ENCODE measurements at regions not wholly inside any gene's neighbourhood (a gene's known extent, or its start where the extent isn't known, plus 50 kb on each side); places are given as distances from the start of the nearest gene placed in this dataset.

DNA sequence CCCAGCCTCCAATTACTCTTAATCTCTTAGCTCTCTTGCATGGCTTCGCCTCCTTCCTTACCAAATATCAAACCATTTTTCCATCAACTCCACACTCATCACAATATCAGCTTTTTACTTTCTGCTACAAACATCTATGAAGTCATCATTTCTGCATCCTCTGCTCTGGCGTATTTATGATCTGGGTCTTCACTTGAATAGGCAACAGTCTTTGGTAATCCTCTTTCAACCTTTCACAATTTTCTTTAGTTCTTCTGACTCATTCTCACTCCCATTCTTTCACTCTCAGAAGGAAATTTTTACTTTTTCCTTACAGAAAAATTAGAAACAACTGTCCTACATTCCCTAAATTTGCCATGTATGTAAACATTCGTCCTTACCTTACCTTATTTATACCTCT lies 522.4 kb downstream of the HDGFL1 start:
- TF ChIP-seq, protein P1, sequence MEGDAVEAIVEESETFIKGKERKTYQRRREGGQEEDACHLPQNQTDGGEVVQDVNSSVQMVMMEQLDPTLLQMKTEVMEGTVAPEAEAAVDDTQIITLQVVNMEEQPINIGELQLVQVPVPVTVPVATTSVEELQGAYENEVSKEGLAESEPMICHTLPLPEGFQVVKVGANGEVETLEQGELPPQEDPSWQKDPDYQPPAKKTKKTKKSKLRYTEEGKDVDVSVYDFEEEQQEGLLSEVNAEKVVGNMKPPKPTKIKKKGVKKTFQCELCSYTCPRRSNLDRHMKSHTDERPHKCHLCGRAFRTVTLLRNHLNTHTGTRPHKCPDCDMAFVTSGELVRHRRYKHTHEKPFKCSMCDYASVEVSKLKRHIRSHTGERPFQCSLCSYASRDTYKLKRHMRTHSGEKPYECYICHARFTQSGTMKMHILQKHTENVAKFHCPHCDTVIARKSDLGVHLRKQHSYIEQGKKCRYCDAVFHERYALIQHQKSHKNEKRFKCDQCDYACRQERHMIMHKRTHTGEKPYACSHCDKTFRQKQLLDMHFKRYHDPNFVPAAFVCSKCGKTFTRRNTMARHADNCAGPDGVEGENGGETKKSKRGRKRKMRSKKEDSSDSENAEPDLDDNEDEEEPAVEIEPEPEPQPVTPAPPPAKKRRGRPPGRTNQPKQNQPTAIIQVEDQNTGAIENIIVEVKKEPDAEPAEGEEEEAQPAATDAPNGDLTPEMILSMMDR (IDR thresholded peaks at IDR 0.05), result no peak
- ATAC-seq (ENCODE audit: low FRiP score) (no peak), DNase-seq (ENCODE audit: low spot score) (no peak)

DNA sequence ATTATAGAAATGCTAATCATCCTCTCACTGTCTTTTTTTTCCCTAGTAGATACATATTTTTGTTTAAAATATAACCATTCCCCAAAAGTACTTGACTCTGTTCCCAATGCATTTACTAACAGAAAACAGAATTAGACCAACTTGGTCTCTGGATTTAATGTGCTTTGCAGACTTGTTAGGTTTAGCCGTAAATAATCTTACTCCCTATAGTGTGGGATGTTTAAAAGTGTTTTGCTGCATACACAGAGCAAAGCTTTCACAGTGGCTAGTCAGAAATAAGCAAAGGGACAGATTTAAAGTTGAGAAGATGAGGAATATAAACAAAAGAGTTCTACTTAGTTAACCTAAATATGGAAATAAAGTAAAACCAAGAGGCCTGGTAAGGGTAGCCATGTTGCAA lies 527.5 kb downstream of the HDGFL1 start:
- TF ChIP-seq, protein P1 (IDR thresholded peaks at IDR 0.05), result no peak
- DNase-seq (ENCODE audit: low spot score) (no peak), ATAC-seq (ENCODE audit: low FRiP score) (no peak)

DNA sequence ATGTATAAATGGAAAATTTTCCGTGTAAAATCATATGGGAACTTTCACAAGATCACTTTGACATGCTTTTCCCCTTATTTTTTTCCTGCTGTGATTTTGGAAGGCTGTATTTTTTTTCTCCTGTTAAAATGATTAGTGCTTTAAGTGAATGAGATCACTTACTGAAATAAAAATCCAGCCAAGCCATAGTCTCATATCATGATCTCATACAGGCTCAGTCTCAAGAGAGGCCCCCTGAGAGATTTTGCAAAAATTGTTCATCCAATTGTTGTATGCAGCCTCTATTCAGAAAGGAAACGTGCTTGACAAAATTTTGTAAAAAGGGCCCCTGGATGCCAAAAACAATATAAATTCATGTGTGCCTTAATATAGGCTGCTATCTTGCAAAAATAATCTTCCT lies 528.2 kb downstream of the HDGFL1 start:
- DNase-seq (ENCODE audit: low spot score) (no peak), ATAC-seq (ENCODE audit: low FRiP score) (no peak)
- TF ChIP-seq, protein P1 (IDR thresholded peaks at IDR 0.05), result no peak

GRCh38 chr6:23106951-23107350 lies 537.6 kb downstream of the HDGFL1 start:
- no peak for ATAC-seq (ENCODE audit: low FRiP score)
- TF ChIP-seq, protein P1 (IDR thresholded peaks at IDR 0.05), result no peak
- DNase-seq (ENCODE audit: low spot score), result no peak

DNA sequence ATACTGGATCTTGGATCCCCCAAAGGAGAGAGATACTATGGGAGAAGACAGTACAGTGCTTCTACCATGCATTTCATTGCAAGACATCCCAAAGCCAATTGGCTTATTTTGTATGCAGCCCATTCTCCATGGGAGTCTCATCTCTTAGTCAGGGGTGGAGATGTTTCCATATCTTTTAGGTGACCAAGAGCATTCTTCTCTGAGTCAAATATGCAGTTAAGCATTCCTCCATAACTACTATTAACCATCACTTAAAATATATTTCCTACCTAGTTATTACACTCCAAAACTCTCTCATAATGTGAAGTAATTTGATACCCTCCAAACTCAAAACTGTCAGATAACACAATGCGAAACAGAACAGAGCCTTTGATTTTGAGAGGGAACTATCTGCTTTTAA lies 542.6 kb downstream of the HDGFL1 start:
- no peak for ATAC-seq (ENCODE audit: low FRiP score)
- TF ChIP-seq, protein P1 (IDR thresholded peaks at IDR 0.05), result no peak
- no peak for DNase-seq (ENCODE audit: low spot score)

- ATAC-seq (ENCODE audit: low FRiP score), result no peak
- no peak for DNase-seq (ENCODE audit: low spot score)
- TF ChIP-seq, protein P1 (IDR thresholded peaks at IDR 0.05), result no peak
Measured at GRCh38 chr6:23114812-23115504, 545.6 kb downstream of the HDGFL1 start.

DNA sequence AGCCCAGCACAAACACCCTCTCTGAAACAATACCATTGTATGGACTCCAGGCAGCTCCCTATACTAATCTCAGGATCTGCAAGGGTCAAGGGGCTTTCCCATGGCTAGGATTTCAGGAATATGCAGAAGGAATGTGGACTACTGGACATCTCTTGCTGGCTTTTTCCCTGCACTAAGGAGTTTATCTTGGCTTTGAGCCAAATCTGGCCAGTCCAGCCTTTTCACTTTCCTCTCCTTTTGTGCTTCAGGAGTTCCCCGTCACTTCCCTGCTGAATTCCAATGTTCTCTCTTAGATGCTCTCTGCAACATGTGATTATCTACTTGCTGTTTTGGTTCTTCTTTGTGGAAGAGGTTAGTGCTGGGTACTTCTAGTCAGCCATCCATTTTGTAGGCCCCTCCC lies 568.2 kb downstream of the HDGFL1 start:
- DNase-seq (ENCODE audit: low spot score) (no peak), ATAC-seq (ENCODE audit: low FRiP score) (no peak)

More for the DNA sequence above, 568.2 kb downstream of the HDGFL1 start:
- TF ChIP-seq, protein P1 (IDR thresholded peaks at IDR 0.05), result no peak
